ENCODE measurements at regions not wholly inside any gene's neighbourhood (a gene's known extent, or its start where the extent isn't known, plus 50 kb on each side); places are given as distances from the start of the nearest gene placed in this dataset.

- TF ChIP-seq ZNF138 (CRISPR knock-in tag; IDR thresholded peaks at IDR 0.05; ENCODE audit: low read depth), result no peak
- no peak for TF ChIP-seq EP300 (IDR thresholded peaks at IDR 0.05; ENCODE audit: low read depth in 2 of 2, low read length in 2 of 2)
- no peak for TF ChIP-seq EP300 (CRISPR knock-in tag; IDR thresholded peaks at IDR 0.05; ENCODE audit: borderline replicate concordance)
- TF ChIP-seq, protein P1, sequence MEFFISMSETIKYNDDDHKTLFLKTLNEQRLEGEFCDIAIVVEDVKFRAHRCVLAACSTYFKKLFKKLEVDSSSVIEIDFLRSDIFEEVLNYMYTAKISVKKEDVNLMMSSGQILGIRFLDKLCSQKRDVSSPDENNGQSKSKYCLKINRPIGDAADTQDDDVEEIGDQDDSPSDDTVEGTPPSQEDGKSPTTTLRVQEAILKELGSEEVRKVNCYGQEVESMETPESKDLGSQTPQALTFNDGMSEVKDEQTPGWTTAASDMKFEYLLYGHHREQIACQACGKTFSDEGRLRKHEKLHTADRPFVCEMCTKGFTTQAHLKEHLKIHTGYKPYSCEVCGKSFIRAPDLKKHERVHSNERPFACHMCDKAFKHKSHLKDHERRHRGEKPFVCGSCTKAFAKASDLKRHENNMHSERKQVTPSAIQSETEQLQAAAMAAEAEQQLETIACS (CRISPR knock-in tag; IDR thresholded peaks at IDR 0.05), result no peak
- TF ChIP-seq, protein P2, sequence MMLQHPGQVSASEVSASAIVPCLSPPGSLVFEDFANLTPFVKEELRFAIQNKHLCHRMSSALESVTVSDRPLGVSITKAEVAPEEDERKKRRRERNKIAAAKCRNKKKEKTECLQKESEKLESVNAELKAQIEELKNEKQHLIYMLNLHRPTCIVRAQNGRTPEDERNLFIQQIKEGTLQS (CRISPR knock-in tag; IDR thresholded peaks at IDR 0.05), result no peak
These were observed 334.5 kb upstream of the SPHKAP start for GRCh38 chr2:228516019-228516418.

All from HepG2 (cell line).